ENCODE measurements at regions not wholly inside any gene's neighbourhood (a gene's known extent, or its start where the extent isn't known, plus 50 kb on each side); places are given as distances from the start of the nearest gene placed in this dataset.

GRCh38 chr2:103823847-103824246 is 1030.1 kb upstream of the POU3F3 start:
- ChIA-PET CTCF (ENCODE audit: low intra/inter-chr PET ratio, low total read pairs) (no interaction called here), POLR2A (no interaction called here)
- Histone ChIP-seq H3K9me3 (ENCODE audit: low read length) (peaks cover 34% of the 10 kb centered on the region), H3K4me2 (ENCODE audit: low read depth, low read length) (no peak overlapping the region), H2AFZ (ENCODE audit: low read length) (no peak overlapping the region), H3K79me2 (ENCODE audit: insufficient read depth, low read length) (no peaks in the 10 kb centered on the region), H3K4me1 (ENCODE audit: insufficient read depth, low read length) (no peaks in the 10 kb centered on the region), H3K36me3 (replicated peaks in 1 of 2; ENCODE audit: control insufficient read depth in 1 of 2, insufficient read depth in 2 of 2, low read length in 2 of 2) (no peaks in the 10 kb centered on the region), H3K27ac (ENCODE audit: extremely low read length, insufficient read depth, low read length) (no peak overlapping the region), H3K27me3 (ENCODE audit: control insufficient read depth in 1 of 2, insufficient read depth in 2 of 2, low read length in 2 of 2) (no peaks in the 10 kb centered on the region), H3K9ac (ENCODE audit: insufficient read depth, low read depth, low read length) (no peak overlapping the region), H3K4me3 (replicated peaks in 1 of 3; ENCODE audit: insufficient read depth in 1 of 3, low read depth in 2 of 3, low read length in 3 of 3) (no peak overlapping the region), H4K20me1 (ENCODE audit: insufficient read depth, low read length) (no peaks in the 10 kb centered on the region)
- 24% methylated on average over 1 of the region's 1 CpG for WGBS (ENCODE audit: low lambda C conversion rate)
- intact Hi-C loops (cut with micrococcal nuclease; ENCODE audit: unreplicated experiment): no loop called here
- ATAC-seq (no peak), DNase-seq (ENCODE audit: low spot score) (no peak), FAIRE-seq (no peak)
- TF ChIP-seq ZNF432 (CRISPR knock-in tag; IDR thresholded peaks at IDR 0.05; ENCODE audit: borderline replicate concordance) (no peak), CHCHD3 (CRISPR knock-in tag; IDR thresholded peaks at IDR 0.05) (no peak), ZNF207 (IDR thresholded peaks at IDR 0.05; ENCODE audit: borderline replicate concordance) (no peak), ZNF354B (CRISPR knock-in tag; IDR thresholded peaks at IDR 0.05) (no peak), MEF2D (CRISPR knock-in tag; IDR thresholded peaks at IDR 0.05) (no peak), GPN1 (CRISPR knock-in tag; IDR thresholded peaks at IDR 0.05; ENCODE audit: borderline replicate concordance) (no peak), FOXO1 (CRISPR knock-in tag; IDR thresholded peaks at IDR 0.05) (no peak)
- BruUV-seq (replicated peaks): no TSS peak
- in situ Hi-C loops (cut with HindIII; ENCODE audit: extremely low pct_ligation_motif_present, low pct_unique_long_range_greater_than_20kb): no loop called here

GRCh38 chr2:103847276-103847675 is 1006.6 kb upstream of the POU3F3 start:
- no TSS peak for BruUV-seq (replicated peaks)
- DNase-seq (ENCODE audit: low spot score) (no peak), FAIRE-seq (no peak), ATAC-seq (no peak)
- ChIA-PET POLR2A (no interaction called here), CTCF (ENCODE audit: low intra/inter-chr PET ratio, low total read pairs) (no interaction called here)
- Histone ChIP-seq H4K20me1 (ENCODE audit: insufficient read depth, low read length) (no peaks in the 10 kb centered on the region), H2AFZ (ENCODE audit: low read length) (no peak overlapping the region), H3K9ac (ENCODE audit: insufficient read depth, low read depth, low read length) (no peak overlapping the region), H3K79me2 (ENCODE audit: insufficient read depth, low read length) (no peaks in the 10 kb centered on the region), H3K27me3 (ENCODE audit: control insufficient read depth in 1 of 2, insufficient read depth in 2 of 2, low read length in 2 of 2) (no peaks in the 10 kb centered on the region), H3K9me3 (ENCODE audit: low read length) (no peaks in the 10 kb centered on the region), H3K4me2 (ENCODE audit: low read depth, low read length) (no peak overlapping the region), H3K27ac (ENCODE audit: extremely low read length, insufficient read depth, low read length) (no peak overlapping the region), H3K4me1 (ENCODE audit: insufficient read depth, low read length) (no peaks in the 10 kb centered on the region), H3K36me3 (replicated peaks in 1 of 2; ENCODE audit: control insufficient read depth in 1 of 2, insufficient read depth in 2 of 2, low read length in 2 of 2) (no peaks in the 10 kb centered on the region), H3K4me3 (replicated peaks in 1 of 3; ENCODE audit: insufficient read depth in 1 of 3, low read depth in 2 of 3, low read length in 3 of 3) (no peak overlapping the region)
- intact Hi-C loops (cut with micrococcal nuclease; ENCODE audit: unreplicated experiment) (no loop called here), in situ Hi-C loops (cut with HindIII; ENCODE audit: extremely low pct_ligation_motif_present, low pct_unique_long_range_greater_than_20kb) (no loop called here)
- TF ChIP-seq RFX5 (IDR thresholded peaks at IDR 0.05; ENCODE audit: low read depth, low read length): no peak
- no peak for TF ChIP-seq ZNF430 (CRISPR knock-in tag; IDR thresholded peaks at IDR 0.05)
- 13% methylated on average over 2 of the region's 2 CpGs for WGBS (ENCODE audit: low lambda C conversion rate)

Data from HepG2 (cell line).